Lung (tissue), 11 donors: ENCODE measurements at regions not wholly inside any gene's neighbourhood (a gene's known extent, or its start where the extent isn't known, plus 50 kb on each side); places are given as distances from the start of the nearest gene placed in this dataset.

Experiments used
- ATAC-seq: fragments of 200-7000 bp; cut with Tn5 transposase; one replicate; pipeline ENCODE4 v1.9.1; 2020; ENCODE audit warnings: moderate number of reproducible peaks; ENCODE audit not compliant: insufficient read depth, low FRiP score
- DNase-seq, 3 donors: peaks; one replicate each; pipeline ENCODE4 v3.0.0-alpha.2; 2013 to 2017
- H3K27ac ChIP-seq, 2 donors: one replicate each; pipeline ENCODE4 v1.5.1; 2013; ENCODE audit warnings: mild to moderate bottlenecking in 2 of 2, moderate library complexity in 2 of 2, control low read depth in 1 of 2, inconsistent platforms in 1 of 2, low read depth in 1 of 2, low read length in 1 of 2
- H3K27me3 ChIP-seq, 3 donors: one replicate each; pipeline ENCODE4 v1.5.1; 2013; ENCODE audit warnings: low read length in 2 of 3; ENCODE audit not compliant: control insufficient read depth in 3 of 3, insufficient read depth in 3 of 3
- H3K36me3 ChIP-seq, 4 donors: one replicate each; pipeline ENCODE4 v1.5.1; 2013; ENCODE audit warnings: low read length in 4 of 4, mild to moderate bottlenecking in 1 of 4, moderate library complexity in 1 of 4; ENCODE audit not compliant: control insufficient read depth in 4 of 4, insufficient read depth in 4 of 4
- H3K4me1 ChIP-seq, 5 donors: one replicate each; pipeline ENCODE4 v1.5.1; 2013; ENCODE audit warnings: low read length in 5 of 5, mild to moderate bottlenecking in 2 of 5, moderate library complexity in 1 of 5; ENCODE audit not compliant: control insufficient read depth in 5 of 5, insufficient read depth in 5 of 5
- H3K4me3 ChIP-seq: one replicate; pipeline ENCODE4 v1.5.1; 2013; ENCODE audit warnings: mild to moderate bottlenecking, control low read depth, moderate library complexity
- H3K9ac ChIP-seq, 2 donors: one replicate each; pipeline ENCODE4 v1.5.1; 2013; ENCODE audit warnings: low read length in 2 of 2, control low read depth in 1 of 2; ENCODE audit not compliant: insufficient read depth in 1 of 2
- H3K9me3 ChIP-seq, 4 donors: one replicate each; pipeline ENCODE4 v1.5.1; 2013; ENCODE audit warnings: low read length in 3 of 4, mild to moderate bottlenecking in 1 of 4, moderate library complexity in 1 of 4; ENCODE audit not compliant: control insufficient read depth in 4 of 4, insufficient read depth in 3 of 4
- CTCF ChIP-seq: IDR thresholded peaks from 2 replicates; pipeline ENCODE4 v1.5.1; 2012; ENCODE audit warnings: mild to moderate bottlenecking; ENCODE audit errors: control extremely low read depth, extremely low read depth
- WGBS, 2 donors: extraction: QIAGEN DNeasy Blood & Tissue Kit; methylation state at CpG; one replicate each; pipeline ENCODE4 v1.1.7; 2013; 5-methylcytosine and 5-hydroxymethylcytosine counted together
- donor health status: control.
- donor health status: control.
- donor health status: Bipolar disorder and iron deficiency.
- donor health status: healthy.
- donor health status: DM: yes; HTN: yes; CAD: no.

- ATAC-seq: no peak
- H3K4me3 ChIP-seq: no peak overlapping the region
- no peak for TF ChIP-seq CTCF
- peaks cover 0 to 16% (median 0%) of the 10 kb centered on the region in 5 donors for H3K4me1 ChIP-seq
- peaks cover 0 to 19% (median 0%) of the 10 kb centered on the region in 3 donors for H3K27me3 ChIP-seq
- H3K36me3 ChIP-seq: no peaks in the 10 kb centered on the region
- no peak overlapping the region for H3K9ac ChIP-seq
- H3K27ac ChIP-seq: no peak overlapping the region
- peaks cover 0 to 2% (median 0%) of the 10 kb centered on the region in 4 donors for H3K9me3 ChIP-seq
- 46 to 67% methylated on average over 6 of the region's 6 CpGs for WGBS, 2 donors
- DNase-seq: no peak
These were observed 90.7 kb upstream of the CSF3R start for GRCh38 chr1:36573445-36573844.

- no peak for TF ChIP-seq CTCF
- DNase-seq (no peak), ATAC-seq (no peak)
- Histone ChIP-seq H3K4me1 (peaks cover 0 to 16% (median 0%) of the 10 kb centered on the region in 5 donors), H3K36me3 (no peaks in the 10 kb centered on the region), H3K9ac (no peak overlapping the region), H3K27ac (no peak overlapping the region), H3K9me3 (peaks cover 0 to 2% (median 0%) of the 10 kb centered on the region in 4 donors), H3K27me3 (peaks cover 0 to 19% (median 0%) of the 10 kb centered on the region in 3 donors), H3K4me3 (no peak overlapping the region)
- 42 to 46% methylated on average over 11 of the region's 11 CpGs for WGBS, 2 donors
These were observed 90.2 kb upstream of the CSF3R start for GRCh38 chr1:36572906-36573305.

GRCh38 chr1:36572142-36572715 lies 89.5 kb upstream of the CSF3R start:
- H3K4me3 ChIP-seq: no peak overlapping the region
- no peak overlapping the region for H3K27ac ChIP-seq
- H3K27me3 ChIP-seq: peaks cover 0 to 19% (median 0%) of the 10 kb centered on the region in 3 donors
- TF ChIP-seq CTCF: no peak
- no peak overlapping the region for H3K9ac ChIP-seq
- ATAC-seq: no peak
- H3K4me1 ChIP-seq: peaks cover 0 to 15% (median 0%) of the 10 kb centered on the region in 5 donors
- DNase-seq: no peak
- H3K9me3 ChIP-seq: peaks cover 0 to 2% (median 0%) of the 10 kb centered on the region in 4 donors
- 45 to 55% methylated on average over 15 of the region's 15 CpGs for WGBS, 2 donors
- H3K36me3 ChIP-seq: no peaks in the 10 kb centered on the region

GRCh38 chr1:36571106-36571505 lies 88.4 kb upstream of the CSF3R start:
- H3K9ac ChIP-seq: no peak overlapping the region
- ATAC-seq (no peak), DNase-seq (no peak)
- H3K27me3 ChIP-seq: peaks cover 0 to 19% (median 0%) of the 10 kb centered on the region in 3 donors
- 76 to 79% methylated on average over 1 of the region's 1 CpG for WGBS, 2 donors
- H3K9me3 ChIP-seq: peaks cover 0 to 2% (median 0%) of the 10 kb centered on the region in 4 donors
- H3K36me3 ChIP-seq: no peaks in the 10 kb centered on the region
- no peak for TF ChIP-seq CTCF
- peaks cover 0 to 4% (median 0%) of the 10 kb centered on the region in 5 donors for H3K4me1 ChIP-seq
- no peak overlapping the region for H3K27ac ChIP-seq
- no peak overlapping the region for H3K4me3 ChIP-seq
